HCT116 (cell line): ENCODE measurements at regions not wholly inside any gene's neighbourhood (a gene's known extent, or its start where the extent isn't known, plus 50 kb on each side); places are given as distances from the start of the nearest gene placed in this dataset.

Experiments
- ATAC-seq: fragments of 200-7000 bp; cut with Tn5 transposase; 2 replicates; pipeline ENCODE4 v1.9.1; 2020; ENCODE audit warnings: mild to moderate bottlenecking, moderate library complexity
- BruUV-seq: library from RNA; stranded (reverse); fragments of 400-500 nt; replicated peaks from 2 replicates; lab custom pipeline; 2021; lab: Mats Ljungman, UMichigan
- CTCF ChIA-PET: fragments of 300-600 bp; sonication (Branson Sonifier 250); formaldehyde crosslinking; loops from one replicate; lab custom pipeline; 2021; ENCODE audit warnings: antibody characterized with exemption; lab: Charles Lee
- POLR2A ChIA-PET: fragments of 300-600, 350-600 bp; sonication (Branson Sonifier 250); formaldehyde crosslinking; loops from one replicate; lab custom pipeline; 2021; ENCODE audit warnings: antibody characterized with exemption; lab: Charles Lee
- RAD21 ChIA-PET, 2 experiments: fragments of 300-600 bp; sonication (Branson Sonifier 250); formaldehyde crosslinking; loops; one replicate each; lab custom pipeline; 2023; ENCODE audit warnings: low total read pairs in 2 of 2; ENCODE audit not compliant: uncharacterized antibody in 2 of 2, unreplicated experiment in 2 of 2, low non-redundant PET in 1 of 2; lab: Charles Lee
- DNase-seq: peaks from one replicate; pipeline ENCODE4 v3.0.0-alpha.2; 2010; ENCODE audit warnings: low read depth, low spot score
- H2AFZ ChIP-seq: fragments of 200-600 bp; shearing (Covaris generic), sonication (generic); 2 replicates; pipeline ENCODE4 v1.6.1; 2017; ENCODE audit warnings: low read depth, mixed run types, mixed read lengths, antibody characterized with exemption, low read length; ENCODE audit not compliant: poor library complexity, severe bottlenecking
- H3K27ac ChIP-seq: 2 replicates; pipeline ENCODE4 v1.5.1; 2012; ENCODE audit warnings: low read depth, low read length
- H3K27me3 ChIP-seq: fragments of 200-600 bp; sonication (generic); 2 replicates; pipeline ENCODE4 v1.6.1; 2016; ENCODE audit warnings: mixed run types, low read length, mixed read lengths; ENCODE audit not compliant: insufficient read depth
- H3K36me3 ChIP-seq, 2 experiments: fragments of 200-500 bp in 1 of 2; fragments of 200-600 bp in 1 of 2; sonication (Bioruptor generic) in 1 of 2; sonication (generic) in 1 of 2; 2 replicates each; pipeline versions ENCODE4 v1.5.1 to v1.6.1; 2014 to 2016; ENCODE audit warnings: low read length in 2 of 2, inconsistent platforms in 1 of 2, mixed read lengths in 1 of 2, mixed run types in 1 of 2; ENCODE audit not compliant: insufficient read depth in 2 of 2, control insufficient read depth in 1 of 2
- H3K4me1 ChIP-seq, 2 experiments: fragments of 200-600 bp in 1 of 2; sonication (generic) in 1 of 2; 2 replicates each; pipeline versions ENCODE4 v1.5.1 to v1.6.1; 2012 to 2017; ENCODE audit warnings: low read length in 2 of 2, inconsistent platforms in 1 of 2, mild to moderate bottlenecking in 1 of 2, mixed read lengths in 1 of 2, mixed run types in 1 of 2, moderate library complexity in 1 of 2; ENCODE audit not compliant: insufficient read depth in 2 of 2, control insufficient read depth in 1 of 2
- H3K4me2 ChIP-seq: fragments of 200-600 bp; sonication (generic); 2 replicates; pipeline ENCODE4 v1.6.1; 2017; ENCODE audit warnings: mixed run types, low read length, mixed read lengths
- H3K4me3 ChIP-seq, 2 experiments: fragments of 200-600 bp in 1 of 2; sonication (generic) in 1 of 2; replicated peaks in 1 of 2; 2 replicates each; pipeline ENCODE4 v1.5.1; 2011 to 2016; ENCODE audit warnings: low read length in 2 of 2, control low read depth in 1 of 2, low read depth in 1 of 2, mild to moderate bottlenecking in 1 of 2, mixed read lengths in 1 of 2, mixed run types in 1 of 2
- H3K79me2 ChIP-seq: fragments of 200-600 bp; sonication (generic); 2 replicates; pipeline ENCODE4 v1.6.1; 2017; ENCODE audit warnings: mild to moderate bottlenecking, mixed run types, low read length, moderate library complexity, mixed read lengths; ENCODE audit not compliant: insufficient read depth
- H3K9ac ChIP-seq: fragments of 200-600 bp; sonication (generic); 2 replicates; pipeline ENCODE4 v1.6.1; 2016; ENCODE audit warnings: low read length, mixed read lengths
- H3K9me2 ChIP-seq: fragments of 200-600 bp; sonication (generic), shearing (Covaris generic); 2 replicates; pipeline ENCODE4 v1.6.1; 2017; ENCODE audit warnings: mixed run types, mild to moderate bottlenecking, moderate library complexity; ENCODE audit not compliant: insufficient read depth
- H3K9me3 ChIP-seq, 2 experiments: fragments of 200-500 bp in 1 of 2; fragments of 200-600 bp in 1 of 2; sonication (Bioruptor generic) in 1 of 2; sonication (generic) in 1 of 2; 2 replicates each; pipeline ENCODE4 v1.6.1; 2014 to 2017; ENCODE audit warnings: low read length in 2 of 2, mixed read lengths in 2 of 2, inconsistent platforms in 1 of 2, low read depth in 1 of 2, mild to moderate bottlenecking in 1 of 2, mixed run types in 1 of 2, moderate library complexity in 1 of 2; ENCODE audit not compliant: control insufficient read depth in 1 of 2, insufficient read depth in 1 of 2
- H4K20me1 ChIP-seq: fragments of 200-600 bp; sonication (generic), shearing (Covaris generic); 2 replicates; pipeline ENCODE4 v1.6.1; 2017; ENCODE audit warnings: mixed run types, mild to moderate bottlenecking, moderate library complexity; ENCODE audit not compliant: insufficient read depth
- ATF3 ChIP-seq: IDR thresholded peaks from 2 replicates; pipeline ENCODE4 v1.6.1; 2012
- CEBPB ChIP-seq: IDR thresholded peaks from 2 replicates; pipeline ENCODE4 v1.6.1; 2012; ENCODE audit warnings: low read depth
- CTCF ChIP-seq, 3 experiments: fragments of 200-600 bp in 1 of 3; sonication (generic) in 1 of 3; IDR thresholded peaks in 2 of 3; conservative IDR thresholded peaks in 1 of 3; 2 replicates each; pipeline ENCODE4 v1.5.1; 2012 to 2017; ENCODE audit warnings: low read depth in 2 of 3, low read length in 2 of 3, antibody characterized with exemption in 1 of 3, borderline replicate concordance in 1 of 3, control low read depth in 1 of 3, mild to moderate bottlenecking in 1 of 3, mixed read lengths in 1 of 3, mixed run types in 1 of 3, moderate library complexity in 1 of 3; ENCODE audit not compliant: insufficient read depth in 1 of 3
- EGR1 ChIP-seq: IDR thresholded peaks from 2 replicates; pipeline ENCODE4 v1.6.1; 2012; ENCODE audit warnings: low read depth
- ELF1 ChIP-seq: IDR thresholded peaks from 2 replicates; pipeline ENCODE4 v1.6.1; 2012; ENCODE audit warnings: low read depth, borderline replicate concordance
- EZH2phosphoT487 ChIP-seq: fragments of 200-600 bp; IDR thresholded peaks from 2 replicates; pipeline ENCODE4 v1.6.1; 2018; ENCODE audit warnings: antibody characterized with exemption, borderline replicate concordance
- FOSL1 ChIP-seq: IDR thresholded peaks from 2 replicates; pipeline ENCODE4 v1.6.1; 2012; ENCODE audit warnings: low read depth
- JUND ChIP-seq: IDR thresholded peaks from 2 replicates; pipeline ENCODE4 v1.6.1; 2012
- MAX ChIP-seq: IDR thresholded peaks from 2 replicates; pipeline ENCODE4 v1.6.1; 2012
- POLR2A ChIP-seq: IDR thresholded peaks from 2 replicates; pipeline ENCODE4 v1.7.0; 2011; ENCODE audit warnings: borderline replicate concordance; ENCODE audit not compliant: insufficient read depth, insufficient read length; ENCODE audit errors: extremely low read depth
- POLR2AphosphoS5 ChIP-seq: IDR thresholded peaks from 2 replicates; pipeline ENCODE4 v1.6.1; 2011; ENCODE audit warnings: mild to moderate bottlenecking, low read depth, low read length, moderate library complexity
- REST ChIP-seq: IDR thresholded peaks from 2 replicates; pipeline ENCODE4 v1.6.1; 2012; ENCODE audit warnings: low read depth
- SIN3A ChIP-seq: IDR thresholded peaks from 2 replicates; pipeline ENCODE4 v1.6.1; 2012; ENCODE audit warnings: low read depth
- SP1 ChIP-seq: IDR thresholded peaks from 2 replicates; pipeline ENCODE4 v1.6.1; 2012; ENCODE audit warnings: low read depth
- SRF ChIP-seq: IDR thresholded peaks from 2 replicates; pipeline ENCODE4 v1.6.1; 2012; ENCODE audit warnings: low read depth
- TCF7L2 ChIP-seq: IDR thresholded peaks from 2 replicates; pipeline ENCODE4 v1.7.0; 2011; ENCODE audit warnings: borderline replicate concordance, inconsistent platforms; ENCODE audit not compliant: insufficient read depth, insufficient read length; ENCODE audit errors: extremely low read depth
- YY1 ChIP-seq: IDR thresholded peaks from 2 replicates; pipeline ENCODE4 v1.6.1; 2011; ENCODE audit warnings: low read length, low read depth, moderate library complexity, mild to moderate bottlenecking; ENCODE audit not compliant: insufficient replicate concordance; ENCODE audit errors: extremely low read depth
- ZBTB33 ChIP-seq: IDR thresholded peaks from 2 replicates; pipeline ENCODE4 v1.6.1; 2011; ENCODE audit warnings: mild to moderate bottlenecking, low read length, moderate library complexity; ENCODE audit not compliant: insufficient replicate concordance; ENCODE audit errors: extremely low read depth
- ZFX ChIP-seq: fragments of 450-650 bp; IDR thresholded peaks from 2 replicates; pipeline ENCODE4 v1.6.1; 2017
- ZNF274 ChIP-seq: fragments of 200-500 bp; sonication (Bioruptor generic); IDR thresholded peaks from 2 replicates; pipeline ENCODE4 v1.6.1; 2014; ENCODE audit warnings: mild to moderate bottlenecking, low read depth, low read length, inconsistent platforms
- intact Hi-C: fragments of 100-400 bp; cut with micrococcal nuclease; formaldehyde crosslinking; loops from 2 replicates; pipeline ENCODE4 v1.10.0; 2022

- ChIA-PET POLR2A (no interaction called here), RAD21 (no interaction called here), CTCF (no interaction called here)
- H2AFZ ChIP-seq, result no peak overlapping the region
- H3K4me3 ChIP-seq, result no peak overlapping the region
- no peaks in the 10 kb centered on the region for H3K4me1 ChIP-seq
- H3K27ac ChIP-seq, result no peak overlapping the region
- no peaks in the 10 kb centered on the region for H3K9me2 ChIP-seq
- TF ChIP-seq EZH2phosphoT487, result no peak
- TF ChIP-seq REST, result no peak
- no peak for TF ChIP-seq EGR1
- no peak for TF ChIP-seq MAX
- TF ChIP-seq SRF, result no peak
- TF ChIP-seq SP1, result no peak
- no peak for TF ChIP-seq CEBPB
- TF ChIP-seq CTCF (IDR thresholded peaks at IDR 0.05 in 2 of 3, conservative IDR thresholded peaks at IDR 0.05 in 1 of 3; ENCODE audit: borderline replicate concordance in 1 of 3, insufficient read depth in 1 of 3, low read depth in 2 of 3, low read length in 2 of 3), result no peak
- TF ChIP-seq FOSL1, result no peak
- no peak for TF ChIP-seq ATF3
- TF ChIP-seq POLR2AphosphoS5, result no peak
- TF ChIP-seq ZFX, result no peak
- TF ChIP-seq POLR2A, result no peak
- TF ChIP-seq ZBTB33, result no peak
- TF ChIP-seq ELF1, result no peak
- no peak for TF ChIP-seq YY1
- TF ChIP-seq SIN3A, result no peak
- TF ChIP-seq ZNF274, result no peak
- TF ChIP-seq TCF7L2, result no peak
- TF ChIP-seq JUND, result no peak
- no peaks in the 10 kb centered on the region for H3K27me3 ChIP-seq
- no peak overlapping the region for H3K4me2 ChIP-seq
- H4K20me1 ChIP-seq, result no peaks in the 10 kb centered on the region
- no TSS peak for BruUV-seq
- ATAC-seq (no peak), DNase-seq (no peak)
- H3K9me3 ChIP-seq, result no peaks in the 10 kb centered on the region
- no peaks in the 10 kb centered on the region for H3K79me2 ChIP-seq
- H3K36me3 ChIP-seq, result no peaks in the 10 kb centered on the region
- no peak overlapping the region for H3K9ac ChIP-seq
- intact Hi-C loops, result no loop called here
Measured at GRCh38 chrX:94901849-94902248, 1227.8 kb downstream of the FAM133A start.
